Activated B cell treated with CpG ODN at 0.5 μM for 24 hours (primary cell): ENCODE measurements at regions not wholly inside any gene's neighbourhood (a gene's known extent, or its start where the extent isn't known, plus 50 kb on each side); places are given as distances from the start of the nearest gene placed in this dataset.

Experiments used
- ATAC-seq: fragments of 200-7000 bp; cut with Tn5 transposase; one replicate; pipeline ENCODE4 v1.10.0; 2021; ENCODE audit warnings: low read depth, mild to moderate bottlenecking, moderate library complexity
- CTCF ChIA-PET: fragments of 350-600 bp; sonication (Branson Sonifier 250); formaldehyde crosslinking; loops from one replicate; lab custom pipeline; 2021; ENCODE audit warnings: antibody characterized with exemption; lab: Charles Lee
- POLR2A ChIA-PET: fragments of 350-600 bp; sonication (Branson Sonifier 250); formaldehyde crosslinking; loops from one replicate; lab custom pipeline; 2021; ENCODE audit warnings: antibody characterized with exemption; lab: Charles Lee
- DNase-seq: peaks from one replicate; pipeline ENCODE4 v3.0.0; 2022
- H3K27ac Mint-ChIP-seq: one replicate; pipeline ENCODE4 v1.8.0; 2020; ENCODE audit warnings: mixed read lengths
- H3K27me3 Mint-ChIP-seq: one replicate; pipeline ENCODE4 v1.8.0; 2021; ENCODE audit warnings: mixed read lengths
- H3K36me3 Mint-ChIP-seq: one replicate; pipeline ENCODE4 v1.8.0; 2021; ENCODE audit warnings: low read depth, mixed read lengths
- H3K4me1 Mint-ChIP-seq: one replicate; pipeline ENCODE4 v1.8.0; 2021; ENCODE audit warnings: mixed read lengths
- H3K4me3 Mint-ChIP-seq: one replicate; pipeline ENCODE4 v1.8.0; 2020; ENCODE audit warnings: mild to moderate bottlenecking, mixed read lengths
- H3K9me3 Mint-ChIP-seq: one replicate; pipeline ENCODE4 v1.8.0; 2020; ENCODE audit warnings: mixed read lengths
- intact Hi-C: fragments of 100-400 bp; cut with micrococcal nuclease; formaldehyde crosslinking; loops from one replicate; pipeline ENCODE4 v1.15.1; 2024
- TF ChIP-seq, protein P1 (sequence below): fragments of 200-600 bp; IDR thresholded peaks from one replicate; pipeline ENCODE4 v1.8.0; 2022; ENCODE audit warnings: antibody characterized with exemption, mild to moderate bottlenecking

DNA sequence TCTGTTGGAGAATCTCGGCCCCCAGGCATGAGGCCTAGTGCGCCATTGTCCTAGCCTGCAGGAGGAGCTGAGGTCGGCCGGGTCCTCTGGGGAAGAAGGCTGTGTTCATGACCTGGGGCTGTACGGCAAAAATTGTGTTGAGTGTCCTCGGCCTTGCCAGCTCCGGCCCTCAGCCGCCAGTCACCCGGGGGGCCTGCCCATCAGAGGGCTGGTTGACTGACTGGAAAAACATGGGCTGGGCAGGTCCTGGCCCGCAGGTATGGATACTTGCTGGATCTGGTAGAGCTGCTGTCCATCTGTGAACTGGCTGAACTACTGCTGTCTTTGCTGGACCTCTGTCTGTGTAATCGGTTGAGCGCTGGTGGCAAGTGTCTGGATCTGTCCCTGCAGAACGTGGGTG is 136.7 kb upstream of the GAS1 start:
- Mint-ChIP-seq H3K27ac (no peak overlapping the region), H3K4me3 (no peak overlapping the region), H3K9me3 (peaks cover under 1% of the 10 kb centered on the region), H3K27me3 (no peaks in the 10 kb centered on the region), H3K36me3 (no peaks in the 10 kb centered on the region), H3K4me1 (no peaks in the 10 kb centered on the region)
- intact Hi-C loops: no loop called here
- DNase-seq (no peak), ATAC-seq (no peak)
- ChIA-PET CTCF (no interaction called here), POLR2A (no interaction called here)
- TF ChIP-seq, protein P1, sequence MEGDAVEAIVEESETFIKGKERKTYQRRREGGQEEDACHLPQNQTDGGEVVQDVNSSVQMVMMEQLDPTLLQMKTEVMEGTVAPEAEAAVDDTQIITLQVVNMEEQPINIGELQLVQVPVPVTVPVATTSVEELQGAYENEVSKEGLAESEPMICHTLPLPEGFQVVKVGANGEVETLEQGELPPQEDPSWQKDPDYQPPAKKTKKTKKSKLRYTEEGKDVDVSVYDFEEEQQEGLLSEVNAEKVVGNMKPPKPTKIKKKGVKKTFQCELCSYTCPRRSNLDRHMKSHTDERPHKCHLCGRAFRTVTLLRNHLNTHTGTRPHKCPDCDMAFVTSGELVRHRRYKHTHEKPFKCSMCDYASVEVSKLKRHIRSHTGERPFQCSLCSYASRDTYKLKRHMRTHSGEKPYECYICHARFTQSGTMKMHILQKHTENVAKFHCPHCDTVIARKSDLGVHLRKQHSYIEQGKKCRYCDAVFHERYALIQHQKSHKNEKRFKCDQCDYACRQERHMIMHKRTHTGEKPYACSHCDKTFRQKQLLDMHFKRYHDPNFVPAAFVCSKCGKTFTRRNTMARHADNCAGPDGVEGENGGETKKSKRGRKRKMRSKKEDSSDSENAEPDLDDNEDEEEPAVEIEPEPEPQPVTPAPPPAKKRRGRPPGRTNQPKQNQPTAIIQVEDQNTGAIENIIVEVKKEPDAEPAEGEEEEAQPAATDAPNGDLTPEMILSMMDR: no peak

DNA sequence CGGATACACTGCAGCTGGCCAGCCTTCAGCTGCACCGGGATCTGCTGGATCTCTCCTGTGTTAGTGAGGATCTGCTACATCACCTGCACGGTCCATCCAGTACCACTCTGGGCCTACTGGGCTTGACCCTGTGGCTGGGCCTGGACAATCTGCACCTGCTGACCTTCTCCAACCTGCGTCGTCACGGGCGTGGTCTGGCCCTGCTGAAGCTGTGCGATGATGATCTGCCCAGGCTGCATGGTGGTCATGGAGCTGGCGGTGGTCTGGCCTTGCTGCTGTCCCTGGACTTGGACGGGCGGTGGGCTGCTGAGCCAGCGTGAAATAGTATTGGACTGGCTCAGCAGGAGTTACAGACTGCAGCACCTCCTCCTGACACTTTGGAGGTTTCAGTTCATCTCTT is 137.1 kb upstream of the GAS1 start:
- DNase-seq: no peak
- Mint-ChIP-seq H3K36me3 (no peaks in the 10 kb centered on the region), H3K4me3 (no peak overlapping the region), H3K27me3 (no peaks in the 10 kb centered on the region), H3K27ac (no peak overlapping the region), H3K4me1 (no peaks in the 10 kb centered on the region), H3K9me3 (no peaks in the 10 kb centered on the region)
- TF ChIP-seq, protein P1: no peak
- CTCF ChIA-PET: no interaction called here
- POLR2A ChIA-PET: no interaction called here
- intact Hi-C loops: no loop called here
- ATAC-seq: no peak

DNA sequence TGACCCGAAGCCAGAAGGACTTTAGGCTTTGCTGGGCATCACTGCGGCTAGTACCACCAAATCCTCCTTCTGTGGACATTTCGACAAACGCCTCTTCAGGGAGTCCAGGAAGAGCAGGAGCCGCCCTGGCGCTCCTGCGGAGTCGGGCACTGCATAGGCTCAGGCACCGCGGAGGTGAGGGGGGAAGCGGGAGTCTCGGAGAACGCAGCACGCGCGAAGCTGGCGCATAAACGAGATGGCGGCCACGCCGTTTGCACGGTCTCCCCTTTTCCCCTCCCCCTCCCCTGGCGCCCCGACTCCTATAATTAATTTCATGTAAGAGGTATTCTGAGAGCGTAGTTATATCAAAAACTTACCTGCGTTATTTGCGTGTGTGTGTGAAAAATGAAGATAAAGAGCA is 137.8 kb upstream of the GAS1 start:
- Mint-ChIP-seq H3K4me1 (no peaks in the 10 kb centered on the region), H3K4me3 (no peak overlapping the region), H3K27ac (no peak overlapping the region), H3K36me3 (no peaks in the 10 kb centered on the region), H3K27me3 (no peaks in the 10 kb centered on the region), H3K9me3 (no peaks in the 10 kb centered on the region)
- no peak for ATAC-seq
- TF ChIP-seq, protein P1: no peak
- CTCF ChIA-PET: no interaction called here
- intact Hi-C loops: no loop called here
- DNase-seq: no peak
- POLR2A ChIA-PET: no interaction called here

DNA sequence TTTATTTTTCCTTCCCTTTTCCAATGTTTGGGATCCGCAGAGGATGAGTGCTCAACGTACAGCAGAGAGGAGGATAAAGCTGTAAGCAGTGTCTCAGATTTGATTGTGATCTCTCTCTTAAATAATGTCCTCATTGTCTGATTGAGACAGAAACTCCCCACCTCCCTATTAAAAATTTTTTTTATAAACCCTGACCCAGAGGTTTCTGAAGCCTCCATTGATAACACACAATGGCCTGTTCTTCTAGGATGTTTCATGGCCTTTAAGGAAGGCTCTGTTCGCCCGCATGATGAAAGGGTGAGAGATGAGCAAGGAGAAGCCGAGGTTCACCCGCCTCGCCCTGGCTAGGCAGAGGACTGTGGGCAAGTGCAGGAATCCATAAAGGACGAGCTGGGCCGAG is 138.2 kb upstream of the GAS1 start:
- Mint-ChIP-seq H3K4me3 (no peak overlapping the region), H3K27me3 (no peaks in the 10 kb centered on the region), H3K36me3 (no peaks in the 10 kb centered on the region), H3K27ac (no peak overlapping the region), H3K9me3 (no peaks in the 10 kb centered on the region), H3K4me1 (no peaks in the 10 kb centered on the region)
- no peak for ATAC-seq
- intact Hi-C loops: no loop called here
- no peak for DNase-seq
- TF ChIP-seq, protein P1: no peak
- POLR2A ChIA-PET: no interaction called here
- CTCF ChIA-PET: no interaction called here

DNA sequence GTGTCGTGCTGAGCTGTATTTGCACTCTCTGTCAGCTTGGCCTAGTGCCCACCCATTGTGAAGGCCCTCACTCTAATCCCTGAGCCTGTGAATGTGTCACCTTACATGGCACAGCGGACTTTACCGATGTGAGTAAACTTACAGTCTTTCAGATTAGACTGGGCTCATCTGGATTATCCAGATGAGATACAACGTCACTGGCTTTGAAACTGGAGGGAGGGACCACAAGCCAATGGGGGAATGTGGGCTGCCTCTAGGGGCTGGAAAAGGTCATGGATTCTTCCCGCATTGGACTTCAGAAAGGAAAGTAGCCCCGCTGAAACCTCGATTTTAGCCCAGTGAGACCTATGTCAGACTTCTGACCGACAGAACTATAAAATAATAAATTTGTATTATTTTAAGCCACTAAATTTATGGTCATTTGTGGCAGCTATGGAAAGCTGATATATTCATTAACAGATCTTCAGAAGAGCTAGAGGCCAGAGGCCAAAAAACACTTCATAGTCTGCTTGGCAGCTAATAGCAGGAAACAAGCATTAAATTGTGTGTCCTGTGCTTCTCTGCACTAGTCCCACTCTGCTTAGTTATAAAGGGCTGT is 139.0 kb upstream of the GAS1 start:
- no peak overlapping the region for H3K4me3 Mint-ChIP-seq
- DNase-seq (no peak), ATAC-seq (no peak)
- no peaks in the 10 kb centered on the region for H3K27me3 Mint-ChIP-seq
- CTCF ChIA-PET: no interaction called here
- intact Hi-C loops: no loop called here
- POLR2A ChIA-PET: no interaction called here
- H3K9me3 Mint-ChIP-seq: no peaks in the 10 kb centered on the region
- TF ChIP-seq, protein P1: no peak
- no peaks in the 10 kb centered on the region for H3K4me1 Mint-ChIP-seq
- H3K36me3 Mint-ChIP-seq: no peaks in the 10 kb centered on the region
- H3K27ac Mint-ChIP-seq: no peak overlapping the region
